H1 (cell line): ENCODE measurements at regions not wholly inside any gene's neighbourhood (a gene's known extent, or its start where the extent isn't known, plus 50 kb on each side); places are given as distances from the start of the nearest gene placed in this dataset.

ENCODE experiments used
- ASH2L ChIP-seq: fragments of 200-600, 300-600 bp; sonication (generic); IDR thresholded peaks from one replicate; pipeline ENCODE4 v1.7.1; 2017; ENCODE audit warnings: low read length
- GABPA ChIP-seq: IDR thresholded peaks from 2 replicates; pipeline ENCODE4 v1.6.1; 2011; ENCODE audit warnings: mild to moderate bottlenecking, low read length, moderate library complexity, borderline replicate concordance; ENCODE audit not compliant: insufficient read depth
- KDM1A ChIP-seq: fragments of 200-600, 300-600 bp; sonication (generic); IDR thresholded peaks from 2 replicates; pipeline ENCODE4 v1.7.1; 2016; ENCODE audit warnings: mild to moderate bottlenecking, low read length, borderline replicate concordance
- NRF1 ChIP-seq: IDR thresholded peaks from 2 replicates; pipeline ENCODE4 v1.6.1; 2011; ENCODE audit warnings: mild to moderate bottlenecking, low read depth, low read length, improper control_type of control experiment
- POLR2A ChIP-seq, 2 experiments: IDR thresholded peaks; 1 replicate in 1 of 2; 2 replicates in 1 of 2; pipeline ENCODE4 v1.6.1; 2011; ENCODE audit warnings: low read depth in 2 of 2, low read length in 2 of 2, mild to moderate bottlenecking in 2 of 2; ENCODE audit errors: control extremely low read depth in 1 of 2
- POLR2AphosphoS5 ChIP-seq: IDR thresholded peaks from 2 replicates; pipeline ENCODE4 v1.6.1; 2011; ENCODE audit warnings: low read depth, low read length
- RBBP5 ChIP-seq: IDR thresholded peaks from 2 replicates; pipeline ENCODE4 v1.7.1; 2012; ENCODE audit warnings: low read depth, mild to moderate bottlenecking, inconsistent platforms, low read length, moderate library complexity, borderline replicate concordance
- RFX5 ChIP-seq: IDR thresholded peaks from 2 replicates; pipeline ENCODE4 v1.6.1; 2011; ENCODE audit warnings: low read depth, low read length, improper control_type of control experiment, borderline replicate concordance
- RXRA ChIP-seq: IDR thresholded peaks from 2 replicates; pipeline ENCODE4 v1.6.1; 2011; ENCODE audit warnings: low read depth, mild to moderate bottlenecking, low read length, moderate library complexity; ENCODE audit not compliant: insufficient read depth
- SIX5 ChIP-seq: IDR thresholded peaks from 2 replicates; pipeline ENCODE4 v1.6.1; 2011; ENCODE audit warnings: mild to moderate bottlenecking, low read depth, low read length
- SP1 ChIP-seq: IDR thresholded peaks from 2 replicates; pipeline ENCODE4 v1.6.1; 2011; ENCODE audit warnings: low read depth, low read length
- TAF1 ChIP-seq: IDR thresholded peaks from 2 replicates; pipeline ENCODE4 v1.6.1; 2011; ENCODE audit warnings: mild to moderate bottlenecking, low read depth, low read length
- TF ChIP-seq, protein P1 (sequence below): IDR thresholded peaks from 2 replicates; pipeline ENCODE4 v1.6.1; 2012; ENCODE audit warnings: inconsistent platforms
- TF ChIP-seq, protein P2 (sequence below), 3 experiments: IDR thresholded peaks; 1 replicate in 2 of 3; 2 replicates in 1 of 3; pipeline versions ENCODE4 v1.5.1 to v1.6.1; 2011; ENCODE audit warnings: low read length in 3 of 3, mild to moderate bottlenecking in 3 of 3, inconsistent platforms in 2 of 3, low read depth in 1 of 3, moderate library complexity in 1 of 3; ENCODE audit not compliant: insufficient read depth in 1 of 3; ENCODE audit errors: control extremely low read depth in 1 of 3

DNA sequence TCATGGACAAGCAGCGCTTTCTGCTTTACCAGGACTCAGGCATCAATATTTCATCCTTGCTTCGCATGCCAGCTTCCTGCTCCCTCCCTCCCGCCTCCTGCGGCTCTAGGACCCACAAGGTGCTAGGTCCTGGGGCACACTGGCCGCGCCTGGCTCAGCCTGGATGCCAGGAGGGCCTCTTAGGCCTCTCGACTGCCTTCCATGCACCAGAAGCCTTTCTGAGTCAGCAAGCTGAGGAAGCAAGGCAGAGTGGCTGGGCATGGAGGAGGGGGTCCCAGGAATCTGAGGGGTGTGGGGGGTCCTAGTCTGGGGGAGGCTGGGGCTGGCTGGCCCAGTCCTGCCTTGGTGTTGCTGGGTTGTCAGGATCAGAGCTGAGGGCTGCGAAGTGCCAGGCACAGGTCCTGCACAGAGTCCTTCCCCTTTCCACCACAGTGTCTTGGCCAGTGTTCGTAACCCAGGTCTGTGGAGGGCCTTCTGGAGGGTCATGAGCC is 61.0 kb upstream of the THY1 start:
- TF ChIP-seq RXRA: no peak
- TF ChIP-seq, protein P1, sequence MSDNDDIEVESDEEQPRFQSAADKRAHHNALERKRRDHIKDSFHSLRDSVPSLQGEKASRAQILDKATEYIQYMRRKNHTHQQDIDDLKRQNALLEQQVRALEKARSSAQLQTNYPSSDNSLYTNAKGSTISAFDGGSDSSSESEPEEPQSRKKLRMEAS: no peak
- TF ChIP-seq, protein P2, sequence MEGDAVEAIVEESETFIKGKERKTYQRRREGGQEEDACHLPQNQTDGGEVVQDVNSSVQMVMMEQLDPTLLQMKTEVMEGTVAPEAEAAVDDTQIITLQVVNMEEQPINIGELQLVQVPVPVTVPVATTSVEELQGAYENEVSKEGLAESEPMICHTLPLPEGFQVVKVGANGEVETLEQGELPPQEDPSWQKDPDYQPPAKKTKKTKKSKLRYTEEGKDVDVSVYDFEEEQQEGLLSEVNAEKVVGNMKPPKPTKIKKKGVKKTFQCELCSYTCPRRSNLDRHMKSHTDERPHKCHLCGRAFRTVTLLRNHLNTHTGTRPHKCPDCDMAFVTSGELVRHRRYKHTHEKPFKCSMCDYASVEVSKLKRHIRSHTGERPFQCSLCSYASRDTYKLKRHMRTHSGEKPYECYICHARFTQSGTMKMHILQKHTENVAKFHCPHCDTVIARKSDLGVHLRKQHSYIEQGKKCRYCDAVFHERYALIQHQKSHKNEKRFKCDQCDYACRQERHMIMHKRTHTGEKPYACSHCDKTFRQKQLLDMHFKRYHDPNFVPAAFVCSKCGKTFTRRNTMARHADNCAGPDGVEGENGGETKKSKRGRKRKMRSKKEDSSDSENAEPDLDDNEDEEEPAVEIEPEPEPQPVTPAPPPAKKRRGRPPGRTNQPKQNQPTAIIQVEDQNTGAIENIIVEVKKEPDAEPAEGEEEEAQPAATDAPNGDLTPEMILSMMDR (IDR thresholded peaks at IDR 0.05; ENCODE audit: control extremely low read depth in 1 of 3, insufficient read depth in 1 of 3, low read depth in 1 of 3, low read length in 3 of 3): no peak
- no peak for TF ChIP-seq SIX5
- TF ChIP-seq KDM1A: no peak
- TF ChIP-seq POLR2AphosphoS5: no peak
- no peak for TF ChIP-seq RFX5
- no peak for TF ChIP-seq RBBP5
- no peak for TF ChIP-seq GABPA
- no peak for TF ChIP-seq ASH2L
- no peak for TF ChIP-seq TAF1
- no peak for TF ChIP-seq POLR2A (IDR thresholded peaks at IDR 0.05; ENCODE audit: control extremely low read depth in 1 of 2, low read depth in 2 of 2, low read length in 2 of 2)
- TF ChIP-seq NRF1: no peak
- no peak for TF ChIP-seq SP1
